HG03439 (cell line): ENCODE measurements at regions not wholly inside any gene's neighbourhood (a gene's known extent, or its start where the extent isn't known, plus 50 kb on each side); places are given as distances from the start of the nearest gene placed in this dataset.

ENCODE experiments used
- ATAC-seq: cut with Tn5 transposase; IDR thresholded peaks from one replicate; pipeline ENCODE4 v1.9.1; 2021; ENCODE audit warnings: mild to moderate bottlenecking, moderate library complexity; ENCODE audit not compliant: unreplicated experiment

- no peak for ATAC-seq
These were observed 94.0 kb downstream of the MBL2 start for GRCh38 chr10:52678611-52679010.

- ATAC-seq = no peak
These were observed 93.5 kb downstream of the MBL2 start for GRCh38 chr10:52679117-52679516.

- ATAC-seq = no peak
These were observed 89.8 kb downstream of the MBL2 start for GRCh38 chr10:52682766-52683165.

- no peak for ATAC-seq
These were observed 88.8 kb downstream of the MBL2 start for GRCh38 chr10:52683776-52684175.

- ATAC-seq = no peak
These were observed 83.7 kb downstream of the MBL2 start for GRCh38 chr10:52688899-52689298.

- no peak for ATAC-seq
These were observed 76.4 kb downstream of the MBL2 start for GRCh38 chr10:52696232-52696631.

- ATAC-seq = no peak
These were observed 70.9 kb downstream of the MBL2 start for GRCh38 chr10:52701647-52702046.

- no peak for ATAC-seq
These were observed 69.1 kb downstream of the MBL2 start for GRCh38 chr10:52703451-52703850.

- ATAC-seq = no peak
These were observed 68.7 kb downstream of the MBL2 start for GRCh38 chr10:52703898-52704297.

- no peak for ATAC-seq
These were observed 66.1 kb downstream of the MBL2 start for GRCh38 chr10:52706332-52707070.
